ENCODE measurements at regions not wholly inside any gene's neighbourhood (a gene's known extent, or its start where the extent isn't known, plus 50 kb on each side); places are given as distances from the start of the nearest gene placed in this dataset.

DNA sequence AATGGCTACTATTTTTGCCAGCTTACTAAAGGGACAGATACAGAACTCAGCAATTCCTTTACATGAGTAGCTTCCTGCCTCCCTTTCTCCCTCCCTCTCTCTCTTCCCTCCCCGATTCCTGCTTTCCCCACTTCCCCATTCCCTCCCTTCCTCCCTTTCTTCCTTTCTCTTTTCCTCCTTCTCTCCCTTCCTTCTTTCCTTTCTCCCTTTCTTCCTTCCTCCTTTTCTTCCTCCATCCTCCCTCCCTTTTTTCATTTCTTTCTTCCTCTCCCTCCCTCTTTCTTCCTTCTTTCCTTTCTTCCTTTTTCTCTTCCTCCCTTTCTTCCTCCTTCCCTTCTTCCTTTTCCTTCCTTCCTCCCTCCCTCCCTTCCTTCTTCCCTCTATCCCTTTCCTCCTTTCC, 178.1 kb downstream of the RNF144B start:
- no peak overlapping the region for H3K27ac ChIP-seq
- TF ChIP-seq, protein P1, sequence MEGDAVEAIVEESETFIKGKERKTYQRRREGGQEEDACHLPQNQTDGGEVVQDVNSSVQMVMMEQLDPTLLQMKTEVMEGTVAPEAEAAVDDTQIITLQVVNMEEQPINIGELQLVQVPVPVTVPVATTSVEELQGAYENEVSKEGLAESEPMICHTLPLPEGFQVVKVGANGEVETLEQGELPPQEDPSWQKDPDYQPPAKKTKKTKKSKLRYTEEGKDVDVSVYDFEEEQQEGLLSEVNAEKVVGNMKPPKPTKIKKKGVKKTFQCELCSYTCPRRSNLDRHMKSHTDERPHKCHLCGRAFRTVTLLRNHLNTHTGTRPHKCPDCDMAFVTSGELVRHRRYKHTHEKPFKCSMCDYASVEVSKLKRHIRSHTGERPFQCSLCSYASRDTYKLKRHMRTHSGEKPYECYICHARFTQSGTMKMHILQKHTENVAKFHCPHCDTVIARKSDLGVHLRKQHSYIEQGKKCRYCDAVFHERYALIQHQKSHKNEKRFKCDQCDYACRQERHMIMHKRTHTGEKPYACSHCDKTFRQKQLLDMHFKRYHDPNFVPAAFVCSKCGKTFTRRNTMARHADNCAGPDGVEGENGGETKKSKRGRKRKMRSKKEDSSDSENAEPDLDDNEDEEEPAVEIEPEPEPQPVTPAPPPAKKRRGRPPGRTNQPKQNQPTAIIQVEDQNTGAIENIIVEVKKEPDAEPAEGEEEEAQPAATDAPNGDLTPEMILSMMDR (conservative IDR thresholded peaks at IDR 0.05): no peak

DNA sequence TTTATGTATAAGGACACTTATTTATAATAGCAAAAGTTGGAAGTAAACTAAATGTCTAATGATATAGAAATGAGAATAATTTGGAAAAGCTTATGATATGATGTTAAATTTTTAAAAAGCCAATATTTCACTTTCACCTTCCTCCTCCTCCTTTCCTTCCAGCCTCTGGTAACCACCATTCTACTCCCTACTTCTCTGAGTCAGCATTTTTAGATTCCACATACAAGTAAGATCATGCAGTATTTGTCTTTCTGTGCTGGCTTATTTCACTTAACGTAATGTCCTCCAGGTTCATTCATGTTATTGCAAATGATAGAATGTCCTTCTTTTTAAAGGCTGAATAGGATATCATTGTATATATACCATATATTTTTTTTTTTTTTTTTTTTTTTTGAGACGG, 180.2 kb downstream of the RNF144B start:
- no peak overlapping the region for H3K27ac ChIP-seq
- TF ChIP-seq, protein P1 (conservative IDR thresholded peaks at IDR 0.05): no peak

DNA sequence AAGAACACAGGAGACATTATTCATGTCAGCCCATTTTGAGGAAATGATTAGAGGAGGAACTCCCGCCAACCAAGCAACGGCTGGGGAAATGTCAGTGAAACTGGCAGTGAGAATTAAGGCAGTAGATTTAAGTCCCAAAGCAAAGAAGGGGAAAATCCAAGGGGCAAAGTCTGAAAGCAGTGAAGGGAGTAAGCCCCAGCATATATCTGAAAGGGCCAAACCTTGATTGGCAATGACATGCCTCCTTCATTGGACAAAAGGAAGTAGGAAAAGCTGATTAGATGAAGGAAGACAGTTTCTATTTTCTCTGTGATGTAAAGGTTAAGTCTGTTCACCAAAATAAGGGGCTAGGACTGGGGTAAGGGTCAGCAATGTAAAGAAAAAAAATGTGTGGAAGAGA, 190.3 kb downstream of the RNF144B start:
- H3K27ac ChIP-seq: no peak overlapping the region
- TF ChIP-seq, protein P1 (conservative IDR thresholded peaks at IDR 0.05): no peak

DNA sequence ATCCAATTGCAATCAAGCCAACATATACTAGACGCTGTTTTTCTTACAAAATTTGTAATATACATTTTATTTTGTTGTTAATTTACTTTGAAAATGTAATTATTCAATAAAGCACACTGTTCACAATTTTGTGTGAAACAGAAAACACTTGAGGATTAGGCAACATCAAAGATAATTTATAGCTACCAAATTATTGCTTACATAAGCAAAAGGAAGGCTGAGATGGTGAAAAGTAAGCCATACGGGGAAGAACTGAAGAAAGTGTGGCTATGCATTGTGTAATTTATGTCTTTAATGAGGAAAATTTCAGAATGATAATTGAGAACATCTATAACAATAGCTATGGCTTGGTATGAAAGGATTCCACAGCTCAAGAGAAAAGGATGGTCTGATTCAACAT, 192.0 kb downstream of the RNF144B start:
- no peak overlapping the region for H3K27ac ChIP-seq
- TF ChIP-seq, protein P1 (conservative IDR thresholded peaks at IDR 0.05): no peak

DNA sequence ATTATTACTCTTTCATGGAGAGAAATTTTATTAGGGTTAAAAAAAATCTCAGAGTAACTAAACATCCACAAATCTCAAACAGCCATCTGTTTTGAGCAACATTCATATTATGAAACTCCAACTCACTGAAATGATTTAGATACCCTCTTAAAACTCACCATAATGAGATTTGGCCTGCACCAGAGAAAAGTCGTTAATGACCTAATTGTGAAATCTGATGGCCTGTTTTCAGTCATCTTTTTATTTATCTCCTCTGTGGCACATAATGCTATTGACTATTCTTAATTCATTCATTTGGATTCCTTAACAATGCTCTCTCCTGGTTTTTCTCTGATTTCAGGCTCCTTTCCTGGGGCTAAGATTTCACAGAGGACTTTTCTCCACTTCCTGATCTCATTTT, 192.7 kb downstream of the RNF144B start:
- H3K27ac ChIP-seq: no peak overlapping the region
- TF ChIP-seq, protein P1 (conservative IDR thresholded peaks at IDR 0.05): no peak

DNA sequence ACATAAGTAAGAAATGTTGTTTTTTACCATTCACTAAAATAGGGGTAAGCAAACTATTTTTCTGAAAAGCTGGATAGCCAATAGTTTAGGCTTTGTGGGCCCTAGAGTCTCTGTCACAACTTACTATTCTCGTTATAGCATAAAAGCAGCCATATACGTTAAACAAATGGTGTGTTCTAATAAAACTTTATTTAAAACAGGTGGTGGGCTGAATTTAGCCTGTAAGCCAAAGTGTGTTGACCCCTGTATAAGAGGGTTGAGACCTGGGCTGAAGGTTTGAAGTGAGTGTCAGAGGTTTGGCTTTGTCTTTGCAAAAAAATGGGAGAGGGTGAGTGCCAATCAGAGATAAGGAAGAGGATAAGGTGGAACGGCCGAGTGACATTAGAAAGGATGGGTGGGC, 197.2 kb downstream of the RNF144B start:
- TF ChIP-seq, protein P1 (conservative IDR thresholded peaks at IDR 0.05): no peak
- no peak overlapping the region for H3K27ac ChIP-seq

DNA sequence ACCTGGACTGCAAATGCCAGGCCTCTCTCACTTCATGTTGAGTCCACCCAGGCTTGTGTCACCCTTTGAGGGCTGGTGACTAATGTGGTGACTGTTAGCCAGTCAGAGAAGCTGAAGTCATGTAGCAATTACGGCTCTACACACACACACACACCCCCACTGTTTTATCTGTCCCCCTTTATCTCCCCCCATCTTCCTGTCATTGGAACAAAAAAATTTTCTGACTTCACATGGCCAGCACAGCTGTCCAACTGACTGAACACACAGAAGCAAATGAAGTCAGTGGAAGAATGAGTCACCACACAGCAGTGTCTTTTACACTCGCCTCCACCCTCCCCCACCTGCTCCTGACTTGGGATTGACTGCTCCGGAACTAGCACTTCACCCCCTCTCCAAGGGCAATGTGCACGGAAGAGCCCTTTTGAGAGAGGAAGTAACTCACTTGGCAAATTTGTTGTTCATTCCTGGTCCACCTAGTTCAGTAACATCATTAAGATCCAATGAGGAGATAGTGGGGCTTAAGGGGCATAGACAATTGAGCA, 198.0 kb downstream of the RNF144B start:
- H3K27ac ChIP-seq: no peak overlapping the region
- TF ChIP-seq, protein P1 (conservative IDR thresholded peaks at IDR 0.05): no peak
